ENCODE measurements at regions not wholly inside any gene's neighbourhood (a gene's known extent, or its start where the extent isn't known, plus 50 kb on each side); places are given as distances from the start of the nearest gene placed in this dataset.
A peak's percentile ranks its signal among the peaks of the same experiment; 100 is the strongest.

DNA sequence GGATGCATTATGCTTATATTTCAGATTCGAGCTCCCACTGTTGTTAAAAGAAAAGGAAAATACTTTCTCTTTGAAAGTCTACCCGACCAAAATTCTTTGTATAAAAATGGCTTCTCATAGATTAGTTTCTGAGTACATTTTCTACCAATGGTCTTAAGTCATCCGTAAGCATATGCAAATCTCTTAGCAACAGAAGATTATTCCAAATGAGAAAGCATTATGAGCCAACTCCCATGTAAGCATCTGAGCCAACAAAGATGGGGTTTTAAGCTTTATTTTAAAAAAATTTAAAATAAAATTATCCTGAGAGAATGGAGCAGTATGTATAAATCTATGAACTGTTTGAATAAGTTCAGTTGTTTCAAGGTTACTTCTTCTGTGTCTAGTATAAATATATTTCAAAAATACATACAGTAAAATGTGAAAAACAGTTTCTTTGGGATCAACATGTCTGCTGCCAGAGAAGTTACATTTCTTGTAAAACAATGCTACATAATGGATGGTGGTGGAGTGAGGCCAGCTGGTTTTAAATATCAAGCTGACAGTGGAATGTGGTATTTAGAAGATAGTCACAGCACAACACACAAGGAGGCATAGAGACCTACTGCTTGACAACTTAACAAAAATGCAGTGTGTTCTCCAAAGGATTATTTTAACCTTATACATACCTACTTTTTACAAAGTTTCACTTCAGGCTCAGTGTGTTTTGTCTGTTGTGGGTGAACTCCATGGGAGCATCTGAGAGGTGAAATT lies 199.5 kb upstream of the DIPK2B start:
- Histone ChIP-seq H2AFZ (replicated peaks; ENCODE audit: low read length, poor library complexity) (no peak overlapping the region), H3K23ac (ENCODE audit: low read depth, low read length) (no peak overlapping the region), H3K4me3 (ENCODE audit: insufficient read depth, low read depth, low read length) (no peak overlapping the region), H4K8ac (ENCODE audit: low read depth in 2 of 2, low read length in 2 of 2) (peak overlapping the region in 1 of 2 experiments; percentile 56; a peak in 1 of 4 replicates), H3K79me1 (ENCODE audit: low read depth in 1 of 2, low read length in 2 of 2) (no peaks in the 10 kb centered on the region), H4K91ac (ENCODE audit: insufficient read depth, low read depth, low read length) (no peak overlapping the region), H4K20me1 (ENCODE audit: insufficient read depth, low read length) (no peaks in the 10 kb centered on the region), H2BK120ac (ENCODE audit: low read depth, low read length) (peak overlapping the region; percentile 53; the same call in 1 of the 2 replicates), H3K27me3 (ENCODE audit: control insufficient read depth, insufficient read depth, low read length) (no peaks in the 10 kb centered on the region), H3K27ac (ENCODE audit: insufficient read depth, low read length) (peak overlapping the region; percentile 34; the same call in 1 of the 2 replicates), H3K4ac (ENCODE audit: low read depth, low read length) (no peak overlapping the region), H3K4me1 (ENCODE audit: control insufficient read depth, insufficient read depth, low read length) (peaks cover 2% of the 10 kb centered on the region), H2AK9ac (replicated peaks; ENCODE audit: low read depth, low read length, poor library complexity) (no peak overlapping the region), H3K36me3 (ENCODE audit: control insufficient read depth, insufficient read depth, low read length) (no peaks in the 10 kb centered on the region), H2BK15ac (ENCODE audit: low read depth, low read length) (0 out of 3 replicates have a peak overlapping the region, but pooled peaks have one; percentile 41), H2BK20ac (ENCODE audit: low read depth, low read length) (0 out of 2 replicates have a peak overlapping the region, but pooled peaks have one; percentile 2), H4K5ac (ENCODE audit: low read depth, low read length) (no peak overlapping the region), H3K9ac (ENCODE audit: low read depth, low read length) (no peak overlapping the region), H3K56ac (ENCODE audit: extremely low read depth, insufficient read depth, low read length) (no peak overlapping the region), H2BK5ac (ENCODE audit: low read depth, low read length, poor library complexity, severe bottlenecking) (peak overlapping the region; percentile 41), H2AK5ac (ENCODE audit: low read depth, low read length) (no peak overlapping the region), H3K4me2 (ENCODE audit: low read depth, low read length) (peak overlapping the region; percentile 42; the same call in 1 of the 2 replicates), H3K9me3 (ENCODE audit: control insufficient read depth, insufficient read depth, low read length) (peaks cover 12% of the 10 kb centered on the region), H3K18ac (ENCODE audit: low read depth, low read length) (no peak overlapping the region), H3K14ac (replicated peaks; ENCODE audit: low read depth, low read length) (no peak overlapping the region), H3K9me1 (ENCODE audit: insufficient read depth, low read length) (no peaks in the 10 kb centered on the region)
- ATAC-seq (ENCODE audit: low read depth) (peak; percentile 83), DNase-seq (peak; percentile 40)
- POLR2A ChIA-PET (ENCODE audit: unreplicated experiment): interaction anchor here (0.6 kb wide), 1 partner anchor 17 kb away, joined by 3 read pairs; no protein-coding TSS in a partner anchor
- intact Hi-C loops (cut with micrococcal nuclease): no loop called here
- in situ Hi-C loops (cut with MboI; ENCODE audit: low sequenced_read_pairs): no loop called here
- no TSS peak for BruUV-seq (replicated peaks)
- dilution Hi-C loops (cut with HindIII; ENCODE audit: low sequenced_read_pairs, unreplicated experiment): no loop called here
- CTCF ChIA-PET: no interaction called here
- WGBS, 2 experiments (ENCODE audit: extremely low coverage in 2 of 2, insufficient read length in 1 of 2): no CpG with 5 or more reads among the region's 3 CpGs
- no peak for TF ChIP-seq BHLHE40 (IDR thresholded peaks at IDR 0.05; ENCODE audit: low read depth, low read length)
- TF ChIP-seq MAZ (IDR thresholded peaks at IDR 0.05; ENCODE audit: borderline replicate concordance, low read depth, low read length): no peak
- TF ChIP-seq FOS (IDR thresholded peaks at IDR 0.05; ENCODE audit: low read depth, low read length): no peak
- no peak for TF ChIP-seq SMC3 (IDR thresholded peaks at IDR 0.05; ENCODE audit: low read depth, low read length)
- no peak for TF ChIP-seq CHD1 (IDR thresholded peaks at IDR 0.05; ENCODE audit: low read depth, low read length)
- TF ChIP-seq RFX5 (IDR thresholded peaks at IDR 0.05; ENCODE audit: low read depth, low read length): no peak
- no peak for TF ChIP-seq MAFK (IDR thresholded peaks at IDR 0.05; ENCODE audit: low read depth, low read length)
- no peak for TF ChIP-seq RAD21 (IDR thresholded peaks at IDR 0.05; ENCODE audit: low read length)
- no peak for TF ChIP-seq CEBPB (IDR thresholded peaks at IDR 0.05; ENCODE audit: low read depth, low read length)
- TF ChIP-seq, protein P1, sequence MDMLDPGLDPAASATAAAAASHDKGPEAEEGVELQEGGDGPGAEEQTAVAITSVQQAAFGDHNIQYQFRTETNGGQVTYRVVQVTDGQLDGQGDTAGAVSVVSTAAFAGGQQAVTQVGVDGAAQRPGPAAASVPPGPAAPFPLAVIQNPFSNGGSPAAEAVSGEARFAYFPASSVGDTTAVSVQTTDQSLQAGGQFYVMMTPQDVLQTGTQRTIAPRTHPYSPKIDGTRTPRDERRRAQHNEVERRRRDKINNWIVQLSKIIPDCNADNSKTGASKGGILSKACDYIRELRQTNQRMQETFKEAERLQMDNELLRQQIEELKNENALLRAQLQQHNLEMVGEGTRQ (IDR thresholded peaks at IDR 0.05; ENCODE audit: low read depth, low read length): no peak
- TF ChIP-seq, protein P2, sequence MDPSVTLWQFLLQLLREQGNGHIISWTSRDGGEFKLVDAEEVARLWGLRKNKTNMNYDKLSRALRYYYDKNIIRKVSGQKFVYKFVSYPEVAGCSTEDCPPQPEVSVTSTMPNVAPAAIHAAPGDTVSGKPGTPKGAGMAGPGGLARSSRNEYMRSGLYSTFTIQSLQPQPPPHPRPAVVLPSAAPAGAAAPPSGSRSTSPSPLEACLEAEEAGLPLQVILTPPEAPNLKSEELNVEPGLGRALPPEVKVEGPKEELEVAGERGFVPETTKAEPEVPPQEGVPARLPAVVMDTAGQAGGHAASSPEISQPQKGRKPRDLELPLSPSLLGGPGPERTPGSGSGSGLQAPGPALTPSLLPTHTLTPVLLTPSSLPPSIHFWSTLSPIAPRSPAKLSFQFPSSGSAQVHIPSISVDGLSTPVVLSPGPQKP (IDR thresholded peaks at IDR 0.05; ENCODE audit: borderline replicate concordance, low read depth, low read length): no peak
- TF ChIP-seq, protein P3, sequence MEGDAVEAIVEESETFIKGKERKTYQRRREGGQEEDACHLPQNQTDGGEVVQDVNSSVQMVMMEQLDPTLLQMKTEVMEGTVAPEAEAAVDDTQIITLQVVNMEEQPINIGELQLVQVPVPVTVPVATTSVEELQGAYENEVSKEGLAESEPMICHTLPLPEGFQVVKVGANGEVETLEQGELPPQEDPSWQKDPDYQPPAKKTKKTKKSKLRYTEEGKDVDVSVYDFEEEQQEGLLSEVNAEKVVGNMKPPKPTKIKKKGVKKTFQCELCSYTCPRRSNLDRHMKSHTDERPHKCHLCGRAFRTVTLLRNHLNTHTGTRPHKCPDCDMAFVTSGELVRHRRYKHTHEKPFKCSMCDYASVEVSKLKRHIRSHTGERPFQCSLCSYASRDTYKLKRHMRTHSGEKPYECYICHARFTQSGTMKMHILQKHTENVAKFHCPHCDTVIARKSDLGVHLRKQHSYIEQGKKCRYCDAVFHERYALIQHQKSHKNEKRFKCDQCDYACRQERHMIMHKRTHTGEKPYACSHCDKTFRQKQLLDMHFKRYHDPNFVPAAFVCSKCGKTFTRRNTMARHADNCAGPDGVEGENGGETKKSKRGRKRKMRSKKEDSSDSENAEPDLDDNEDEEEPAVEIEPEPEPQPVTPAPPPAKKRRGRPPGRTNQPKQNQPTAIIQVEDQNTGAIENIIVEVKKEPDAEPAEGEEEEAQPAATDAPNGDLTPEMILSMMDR (conservative IDR thresholded peaks at IDR 0.05; ENCODE audit: low read depth, low read length): no peak
- no peak for TF ChIP-seq RCOR1 (IDR thresholded peaks at IDR 0.05; ENCODE audit: insufficient replicate concordance, low read length)

Measured in IMR-90 (cell line).